NCI-H2196 (cell line): ENCODE measurements at regions not wholly inside any gene's neighbourhood (a gene's known extent, or its start where the extent isn't known, plus 50 kb on each side); places are given as distances from the start of the nearest gene placed in this dataset.
"Not testable (repeated sequence)": the region's sequence is repeated elsewhere in the genome, so short reads cannot be mapped to it uniquely, and the experiment has no call there.

ENCODE experiments used
- DNase-seq: peaks from one replicate; lab custom pipeline; 2025; ENCODE audit not compliant: unreplicated experiment; lab: John Stamatoyannopoulos, UW

- no peak for DNase-seq
These were observed 223.6 kb downstream of the GATA3 start for GRCh38 chr10:8278099-8278498.

GRCh38 chr10:8279598-8279997, 225.1 kb downstream of the GATA3 start:
- DNase-seq = no peak

GRCh38 chr10:8280946-8281345, 226.5 kb downstream of the GATA3 start:
- DNase-seq = no peak

- DNase-seq = no peak
These were observed 227.9 kb downstream of the GATA3 start for GRCh38 chr10:8282340-8282739.

GRCh38 chr10:8283166-8283905, 228.8 kb downstream of the GATA3 start:
- DNase-seq = no peak

GRCh38 chr10:8283986-8284385, 229.5 kb downstream of the GATA3 start:
- DNase-seq = no peak

- DNase-seq = not testable (repeated sequence)
These were observed 231.5 kb downstream of the GATA3 start for GRCh38 chr10:8285970-8286369.

- DNase-seq = no peak
These were observed 234.1 kb downstream of the GATA3 start for GRCh38 chr10:8288600-8288999.

GRCh38 chr10:8289186-8289924, 234.9 kb downstream of the GATA3 start:
- no peak for DNase-seq

GRCh38 chr10:8294779-8295178, 240.3 kb downstream of the GATA3 start:
- no peak for DNase-seq

- DNase-seq = no peak
These were observed 240.8 kb downstream of the GATA3 start for GRCh38 chr10:8295311-8295710.

- no peak for DNase-seq
These were observed 241.7 kb downstream of the GATA3 start for GRCh38 chr10:8296090-8296733.

- no peak for DNase-seq
These were observed 242.2 kb downstream of the GATA3 start for GRCh38 chr10:8296734-8297101.

GRCh38 chr10:8297107-8297506, 242.6 kb downstream of the GATA3 start:
- no peak for DNase-seq

- DNase-seq = no peak
These were observed 243.5 kb downstream of the GATA3 start for GRCh38 chr10:8297959-8298358.

GRCh38 chr10:8298896-8299570, 244.5 kb downstream of the GATA3 start:
- no peak for DNase-seq

- DNase-seq = no peak
These were observed 246.4 kb downstream of the GATA3 start for GRCh38 chr10:8300925-8301324.

GRCh38 chr10:8301333-8301732, 246.8 kb downstream of the GATA3 start:
- no peak for DNase-seq

GRCh38 chr10:8301831-8302230, 247.3 kb downstream of the GATA3 start:
- DNase-seq = no peak

- DNase-seq = no peak
These were observed 248.1 kb downstream of the GATA3 start for GRCh38 chr10:8302565-8302964.

- no peak for DNase-seq
These were observed 250.4 kb downstream of the GATA3 start for GRCh38 chr10:8304861-8305260.
